Omental fat pad (tissue), 3 donors: ENCODE measurements at regions not wholly inside any gene's neighbourhood (a gene's known extent, or its start where the extent isn't known, plus 50 kb on each side); places are given as distances from the start of the nearest gene placed in this dataset.

Source experiments
- ATAC-seq: fragments of 150-250 bp; one replicate; pipeline ENCODE4 v1.9.1; 2016; ENCODE audit warnings: mild to moderate bottlenecking, moderate library complexity; ENCODE audit not compliant: low FRiP score
- DNase-seq: peaks from one replicate; pipeline ENCODE4 v3.0.0-alpha.2; 2019; ENCODE audit warnings: low spot score
- TF ChIP-seq, protein P1 (sequence below), 3 donors: fragments of 450-650 bp; IDR thresholded peaks; one replicate each; pipeline ENCODE4 v1.5.1; 2016 to 2017; ENCODE audit warnings: antibody characterized with exemption in 3 of 3, mild to moderate bottlenecking in 3 of 3, moderate library complexity in 2 of 3

DNA sequence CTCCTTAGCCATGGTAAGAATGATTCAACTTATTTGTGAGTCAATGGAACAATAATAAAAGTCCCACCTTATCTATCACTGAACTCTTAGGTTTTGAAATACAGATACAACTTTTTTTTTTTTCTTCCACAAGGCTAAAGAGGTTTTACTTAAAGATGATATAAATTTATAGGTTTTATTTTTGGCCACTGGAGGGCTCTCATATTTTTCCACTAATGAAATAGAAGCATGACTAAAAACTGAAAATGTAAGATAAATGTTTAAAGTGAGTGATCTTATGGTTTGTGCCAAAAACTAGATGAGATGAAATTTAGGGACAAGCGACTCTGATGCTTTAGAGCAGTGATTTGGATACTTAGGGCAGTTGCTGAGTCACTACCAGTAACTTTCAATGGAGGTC lies 499.0 kb downstream of the NUF2 start:
- ATAC-seq: no peak
- DNase-seq: no peak
- TF ChIP-seq, protein P1, sequence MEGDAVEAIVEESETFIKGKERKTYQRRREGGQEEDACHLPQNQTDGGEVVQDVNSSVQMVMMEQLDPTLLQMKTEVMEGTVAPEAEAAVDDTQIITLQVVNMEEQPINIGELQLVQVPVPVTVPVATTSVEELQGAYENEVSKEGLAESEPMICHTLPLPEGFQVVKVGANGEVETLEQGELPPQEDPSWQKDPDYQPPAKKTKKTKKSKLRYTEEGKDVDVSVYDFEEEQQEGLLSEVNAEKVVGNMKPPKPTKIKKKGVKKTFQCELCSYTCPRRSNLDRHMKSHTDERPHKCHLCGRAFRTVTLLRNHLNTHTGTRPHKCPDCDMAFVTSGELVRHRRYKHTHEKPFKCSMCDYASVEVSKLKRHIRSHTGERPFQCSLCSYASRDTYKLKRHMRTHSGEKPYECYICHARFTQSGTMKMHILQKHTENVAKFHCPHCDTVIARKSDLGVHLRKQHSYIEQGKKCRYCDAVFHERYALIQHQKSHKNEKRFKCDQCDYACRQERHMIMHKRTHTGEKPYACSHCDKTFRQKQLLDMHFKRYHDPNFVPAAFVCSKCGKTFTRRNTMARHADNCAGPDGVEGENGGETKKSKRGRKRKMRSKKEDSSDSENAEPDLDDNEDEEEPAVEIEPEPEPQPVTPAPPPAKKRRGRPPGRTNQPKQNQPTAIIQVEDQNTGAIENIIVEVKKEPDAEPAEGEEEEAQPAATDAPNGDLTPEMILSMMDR (IDR thresholded peaks at IDR 0.05): no peak

DNA sequence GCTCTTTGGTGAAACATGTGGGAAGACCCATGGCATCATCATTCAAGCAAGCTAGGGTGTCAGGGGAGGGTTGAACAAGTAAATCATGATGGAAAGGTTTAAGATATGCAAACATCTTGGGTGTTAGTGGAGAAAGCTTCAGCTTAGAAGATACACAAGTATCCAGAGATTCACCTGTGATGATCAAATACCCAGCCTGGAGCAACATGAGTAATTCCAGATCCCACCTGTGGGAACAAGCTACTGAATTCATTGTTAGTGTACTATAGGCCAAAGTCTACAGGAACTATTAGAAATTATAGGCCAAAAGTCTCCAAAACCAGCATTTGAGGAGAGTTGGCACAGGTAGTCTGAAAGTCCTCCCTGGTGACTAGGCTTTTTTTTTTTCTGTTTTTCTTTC lies 499.9 kb downstream of the NUF2 start:
- DNase-seq (no peak), ATAC-seq (no peak)
- TF ChIP-seq, protein P1 (IDR thresholded peaks at IDR 0.05): no peak

DNA sequence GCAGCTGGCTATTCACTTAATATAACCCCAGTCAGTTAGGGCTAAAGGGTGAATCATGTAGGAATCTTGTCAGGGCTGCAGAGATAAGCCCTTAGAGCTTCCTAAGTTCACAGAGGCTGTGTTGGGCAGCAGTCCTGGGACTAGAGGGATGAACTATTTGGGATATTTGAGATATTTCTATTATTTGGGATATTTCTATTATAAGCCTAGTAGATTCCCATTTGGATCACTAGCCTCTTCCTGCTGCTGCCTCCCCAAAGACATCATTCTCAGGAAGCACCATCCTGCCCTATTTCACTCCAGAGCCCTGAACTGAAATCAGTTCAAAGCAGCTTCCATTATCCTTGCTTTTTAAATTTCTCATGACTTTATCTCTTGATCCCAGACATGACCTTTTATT lies 501.3 kb downstream of the NUF2 start:
- TF ChIP-seq, protein P1 (IDR thresholded peaks at IDR 0.05): no peak
- no peak for DNase-seq
- no peak for ATAC-seq

- no peak for DNase-seq
- TF ChIP-seq, protein P1 (IDR thresholded peaks at IDR 0.05): no peak
- no peak for ATAC-seq
Measured at GRCh38 chr1:163824006-163824405, 502.3 kb downstream of the NUF2 start.

DNA sequence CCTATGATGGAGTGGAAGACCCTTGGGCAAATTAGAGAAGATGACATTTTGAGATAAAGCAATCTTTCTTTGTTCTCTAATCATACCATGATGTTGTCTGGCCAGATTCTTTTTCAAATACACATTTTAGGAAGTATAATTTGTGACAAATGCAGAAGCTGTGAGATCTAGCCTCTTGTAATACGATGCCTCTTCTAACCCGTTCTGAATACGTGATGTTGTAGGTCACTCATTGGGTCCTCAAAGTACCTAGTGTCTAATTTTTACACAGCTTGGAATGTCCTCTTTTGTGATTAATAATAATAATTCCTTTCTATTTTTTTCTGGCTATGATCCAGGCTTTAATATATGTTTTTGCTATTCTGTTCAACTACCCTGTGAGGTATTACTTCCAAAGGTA lies 502.7 kb downstream of the NUF2 start:
- no peak for ATAC-seq
- no peak for DNase-seq
- TF ChIP-seq, protein P1 (IDR thresholded peaks at IDR 0.05): no peak

- ATAC-seq (no peak), DNase-seq (no peak)
- TF ChIP-seq, protein P1 (IDR thresholded peaks at IDR 0.05): no peak
Measured at GRCh38 chr1:163826500-163826899, 504.7 kb downstream of the NUF2 start.

- ATAC-seq (no peak), DNase-seq (no peak)
- TF ChIP-seq, protein P1 (IDR thresholded peaks at IDR 0.05): no peak
Measured at GRCh38 chr1:163834778-163835177, 513.0 kb downstream of the NUF2 start.
